ENCODE measurements at regions not wholly inside any gene's neighbourhood (a gene's known extent, or its start where the extent isn't known, plus 50 kb on each side); places are given as distances from the start of the nearest gene placed in this dataset.

DNA sequence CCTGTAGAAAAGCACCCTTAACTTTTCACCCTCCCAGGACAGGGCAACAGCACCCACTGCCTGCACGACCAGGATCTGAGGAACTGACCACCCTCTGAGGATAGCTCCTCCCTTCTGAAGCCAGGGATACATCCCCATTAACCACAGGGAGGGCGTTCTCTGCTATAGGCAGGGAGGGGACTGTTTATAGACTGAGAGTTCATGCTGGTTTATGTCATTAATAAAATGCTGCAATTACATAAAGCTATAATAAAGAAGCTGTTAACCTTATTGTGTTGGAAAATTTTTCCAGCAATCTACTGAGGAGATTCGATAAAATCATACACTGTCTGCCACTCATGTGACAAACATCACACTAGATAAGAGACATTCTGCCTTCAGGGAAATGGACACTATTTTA lies 232.4 kb upstream of the SFSWAP start:
- Histone ChIP-seq H3K27me3 (ENCODE audit: control insufficient read depth, insufficient read depth, low read length) (no peaks in the 10 kb centered on the region), H3K4me3 (ENCODE audit: low read depth, low read length) (no peak overlapping the region), H3K36me3 (ENCODE audit: control insufficient read depth, insufficient read depth, low read length) (no peaks in the 10 kb centered on the region)
- no peak for DNase-seq (ENCODE audit: low read depth)
- TF ChIP-seq, protein P1, sequence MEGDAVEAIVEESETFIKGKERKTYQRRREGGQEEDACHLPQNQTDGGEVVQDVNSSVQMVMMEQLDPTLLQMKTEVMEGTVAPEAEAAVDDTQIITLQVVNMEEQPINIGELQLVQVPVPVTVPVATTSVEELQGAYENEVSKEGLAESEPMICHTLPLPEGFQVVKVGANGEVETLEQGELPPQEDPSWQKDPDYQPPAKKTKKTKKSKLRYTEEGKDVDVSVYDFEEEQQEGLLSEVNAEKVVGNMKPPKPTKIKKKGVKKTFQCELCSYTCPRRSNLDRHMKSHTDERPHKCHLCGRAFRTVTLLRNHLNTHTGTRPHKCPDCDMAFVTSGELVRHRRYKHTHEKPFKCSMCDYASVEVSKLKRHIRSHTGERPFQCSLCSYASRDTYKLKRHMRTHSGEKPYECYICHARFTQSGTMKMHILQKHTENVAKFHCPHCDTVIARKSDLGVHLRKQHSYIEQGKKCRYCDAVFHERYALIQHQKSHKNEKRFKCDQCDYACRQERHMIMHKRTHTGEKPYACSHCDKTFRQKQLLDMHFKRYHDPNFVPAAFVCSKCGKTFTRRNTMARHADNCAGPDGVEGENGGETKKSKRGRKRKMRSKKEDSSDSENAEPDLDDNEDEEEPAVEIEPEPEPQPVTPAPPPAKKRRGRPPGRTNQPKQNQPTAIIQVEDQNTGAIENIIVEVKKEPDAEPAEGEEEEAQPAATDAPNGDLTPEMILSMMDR (IDR thresholded peaks at IDR 0.05; ENCODE audit: insufficient read depth, low read length, poor library complexity, severe bottlenecking): no peak

DNA sequence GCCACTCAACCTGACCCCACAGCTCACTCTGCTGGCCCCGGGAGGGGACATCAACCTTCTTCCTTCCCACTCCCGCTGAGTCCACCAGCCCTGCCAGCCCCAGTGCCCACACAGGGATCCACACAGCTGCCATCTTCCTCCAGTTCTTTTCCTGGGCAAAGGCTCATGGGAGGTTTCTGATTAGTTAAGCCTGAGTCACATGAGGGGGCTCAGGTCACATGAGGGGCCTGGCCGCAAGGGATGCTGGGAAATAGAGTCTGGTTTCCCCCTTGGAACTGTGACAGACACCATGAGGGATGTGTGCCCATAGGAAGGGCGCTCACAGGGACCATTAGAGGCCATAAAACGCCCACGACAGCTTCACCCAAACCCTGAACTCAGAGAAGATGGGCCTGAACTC lies 228.7 kb upstream of the SFSWAP start:
- Histone ChIP-seq H3K27me3 (ENCODE audit: control insufficient read depth, insufficient read depth, low read length) (no peaks in the 10 kb centered on the region), H3K36me3 (ENCODE audit: control insufficient read depth, insufficient read depth, low read length) (no peaks in the 10 kb centered on the region), H3K4me3 (ENCODE audit: low read depth, low read length) (no peak overlapping the region)
- TF ChIP-seq, protein P1 (IDR thresholded peaks at IDR 0.05; ENCODE audit: insufficient read depth, low read length, poor library complexity, severe bottlenecking): no peak
- DNase-seq (ENCODE audit: low read depth): no peak

DNA sequence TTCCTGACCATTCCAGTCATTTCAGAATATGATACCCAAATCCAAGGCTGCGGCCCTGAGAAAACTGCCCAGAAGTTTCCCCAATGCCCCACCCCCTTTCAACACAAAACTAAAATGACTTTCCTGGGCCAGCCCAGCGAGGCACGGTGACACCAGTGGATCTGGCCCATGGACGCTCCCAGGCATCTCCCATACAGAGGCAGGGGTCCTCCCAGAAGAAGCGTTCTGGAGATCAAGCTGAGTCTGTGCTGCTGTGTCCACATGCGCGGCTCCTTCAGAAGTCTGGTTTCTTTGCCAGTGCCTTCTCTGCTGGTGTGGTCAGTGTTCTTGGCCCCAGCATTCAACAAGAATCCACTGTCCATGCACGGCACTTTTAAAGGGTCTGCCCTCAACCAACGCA lies 228.2 kb upstream of the SFSWAP start:
- no peaks in the 10 kb centered on the region for H3K27me3 ChIP-seq (ENCODE audit: control insufficient read depth, insufficient read depth, low read length)

DNA sequence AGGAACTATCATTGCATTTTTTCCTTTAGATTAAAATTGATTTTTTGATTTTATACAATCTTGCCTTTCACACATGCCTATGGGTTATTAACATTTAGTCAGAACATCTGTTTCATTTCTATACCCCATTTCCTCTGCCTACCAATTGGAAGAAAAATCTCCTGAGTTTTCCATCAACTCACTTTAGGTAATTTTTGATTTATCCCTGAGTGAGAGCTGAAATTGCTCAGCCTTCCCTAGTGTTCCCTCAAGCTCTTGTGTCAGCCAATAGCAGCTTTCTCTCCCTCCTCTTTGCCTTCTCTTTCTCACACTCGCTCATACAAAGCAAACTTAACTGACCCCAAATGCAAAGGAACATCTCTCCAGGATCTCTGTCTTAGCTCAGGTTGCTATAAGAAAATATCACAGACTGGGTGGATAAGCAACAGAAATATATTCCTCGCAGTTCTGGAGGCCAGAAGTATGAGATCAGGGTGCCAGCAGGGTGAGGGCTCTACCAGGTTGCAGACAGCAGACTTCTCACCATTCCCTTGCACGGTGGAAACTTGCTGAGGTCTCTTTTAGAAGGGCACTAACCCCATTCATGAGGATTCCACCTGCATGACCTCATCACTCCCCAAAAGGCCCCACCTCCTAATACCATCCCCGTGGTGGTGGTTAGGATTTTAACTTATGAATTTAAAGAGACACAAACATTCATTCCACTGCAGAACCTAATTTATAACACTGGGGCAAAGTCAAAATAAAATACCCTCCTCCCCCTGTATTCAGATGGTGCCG lies 224.2 kb upstream of the SFSWAP start:
- TF ChIP-seq, protein P1 (IDR thresholded peaks at IDR 0.05; ENCODE audit: insufficient read depth, low read length, poor library complexity, severe bottlenecking): no peak
- H3K36me3 ChIP-seq (ENCODE audit: control insufficient read depth, insufficient read depth, low read length): no peaks in the 10 kb centered on the region
- no peak overlapping the region for H3K4me3 ChIP-seq (ENCODE audit: low read depth, low read length)
- no peaks in the 10 kb centered on the region for H3K27me3 ChIP-seq (ENCODE audit: control insufficient read depth, insufficient read depth, low read length)
- no peak for DNase-seq (ENCODE audit: low read depth)

More for the DNA sequence above, 228.2 kb upstream of the SFSWAP start:
- H3K4me3 ChIP-seq (ENCODE audit: low read depth, low read length): no peak overlapping the region
- no peak for DNase-seq (ENCODE audit: low read depth)
- H3K36me3 ChIP-seq (ENCODE audit: control insufficient read depth, insufficient read depth, low read length): no peaks in the 10 kb centered on the region
- TF ChIP-seq, protein P1 (IDR thresholded peaks at IDR 0.05; ENCODE audit: insufficient read depth, low read length, poor library complexity, severe bottlenecking): no peak

DNA sequence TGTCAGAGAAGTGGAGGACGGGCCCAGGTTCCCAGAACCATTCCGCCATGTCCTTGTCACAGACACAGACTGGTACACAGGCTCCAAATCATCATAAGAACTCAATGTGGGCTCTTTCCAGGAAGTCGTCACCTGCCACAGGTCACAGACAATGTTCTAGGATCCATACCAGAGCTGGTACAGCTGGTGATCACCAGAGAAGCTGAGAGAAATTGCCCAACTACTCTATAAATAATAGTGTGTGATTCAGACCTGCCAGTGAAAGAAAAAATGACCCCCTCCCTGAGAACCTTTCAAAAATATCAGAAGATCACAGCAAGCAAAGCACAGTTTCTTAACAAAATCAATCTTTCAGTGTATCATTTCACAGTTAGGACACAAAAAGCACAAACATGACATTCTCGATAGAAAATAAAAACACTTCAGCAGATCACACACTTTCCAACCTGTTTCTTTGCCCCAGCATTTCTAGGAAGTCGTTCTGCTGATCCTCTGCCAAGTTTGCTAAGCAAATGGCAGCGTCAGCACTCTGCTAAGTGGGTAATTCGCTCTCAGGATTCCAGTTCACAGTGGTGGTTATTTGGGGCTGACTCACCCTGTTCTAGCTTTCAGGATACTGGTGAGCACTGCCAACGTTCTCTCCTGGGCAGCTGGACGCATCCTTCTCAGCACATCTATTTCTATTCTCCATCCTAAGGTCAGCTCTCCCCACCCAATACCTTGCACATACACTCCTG lies 223.3 kb upstream of the SFSWAP start:
- Histone ChIP-seq H3K36me3 (ENCODE audit: control insufficient read depth, insufficient read depth, low read length) (no peaks in the 10 kb centered on the region), H3K27me3 (ENCODE audit: control insufficient read depth, insufficient read depth, low read length) (no peaks in the 10 kb centered on the region), H3K4me3 (ENCODE audit: low read depth, low read length) (no peak overlapping the region)
- no peak for DNase-seq (ENCODE audit: low read depth)
- TF ChIP-seq, protein P1 (IDR thresholded peaks at IDR 0.05; ENCODE audit: insufficient read depth, low read length, poor library complexity, severe bottlenecking): no peak
